ENCODE measurements at regions not wholly inside any gene's neighbourhood (a gene's known extent, or its start where the extent isn't known, plus 50 kb on each side); places are given as distances from the start of the nearest gene placed in this dataset.

DNA sequence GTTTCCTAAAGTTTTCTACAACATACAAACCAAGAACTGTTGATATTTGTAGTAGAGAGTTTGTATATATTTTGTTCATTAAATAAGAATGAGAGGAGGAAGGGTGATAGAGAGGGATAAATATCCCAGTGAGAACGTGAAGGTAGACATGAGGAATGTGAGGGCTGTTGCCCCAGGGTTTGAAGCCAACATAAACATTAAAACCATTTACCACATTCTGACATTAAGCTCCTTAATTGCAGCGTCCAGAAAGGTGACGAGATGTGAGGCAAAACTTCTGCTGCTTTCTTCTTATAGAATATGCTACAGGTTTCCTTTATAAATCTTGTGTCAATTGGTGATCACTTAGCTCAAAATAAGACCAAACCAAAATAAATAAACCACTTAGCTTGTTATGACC, 267.8 kb upstream of the CNTN4 start:
- no peaks in the 10 kb centered on the region for H3K27me3 ChIP-seq (replicated peaks; ENCODE audit: insufficient read depth, low read length)
- DNase-seq = no peak
- TF ChIP-seq CTCF (IDR thresholded peaks at IDR 0.05; ENCODE audit: low read length) (no peak), EZH2 (optimal IDR thresholded peaks at IDR 0.05; ENCODE audit: low read depth, low read length) (no peak), EZH2phosphoT487 (IDR thresholded peaks at IDR 0.05; ENCODE audit: low read length) (no peak)
- H3K9me2 ChIP-seq (replicated peaks; ENCODE audit: insufficient read depth, low read length) = no peaks in the 10 kb centered on the region
- H4K20me1 ChIP-seq (ENCODE audit: insufficient read depth, low read length) = no peaks in the 10 kb centered on the region
- H3K79me2 ChIP-seq (ENCODE audit: low read length) = no peaks in the 10 kb centered on the region
- no peak overlapping the region for H3K4me3 ChIP-seq (ENCODE audit: low read length)
- H2AFZ ChIP-seq (ENCODE audit: low read length) = no peak overlapping the region
- H3K4me2 ChIP-seq (ENCODE audit: low read depth, low read length) = no peak overlapping the region
- no peak overlapping the region for H3K9ac ChIP-seq (ENCODE audit: low read length)
- no peak overlapping the region for H3K27ac ChIP-seq (ENCODE audit: low read length)
- H3F3A ChIP-seq (ENCODE audit: insufficient read depth, low read length) = no peaks in the 10 kb centered on the region
- H3K36me3 ChIP-seq (replicated peaks; ENCODE audit: insufficient read depth, low read length) = no peaks in the 10 kb centered on the region
- H3K4me1 ChIP-seq (ENCODE audit: low read length) = no peaks in the 10 kb centered on the region
- no peaks in the 10 kb centered on the region for H3K9me3 ChIP-seq (replicated peaks; ENCODE audit: insufficient read depth, low read length)

GRCh38 chr3:1832395-1832794, 266.3 kb upstream of the CNTN4 start:
- no peak overlapping the region for H3K9ac ChIP-seq (ENCODE audit: low read length)

GRCh38 chr3:1843111-1843510, 255.6 kb upstream of the CNTN4 start:
- DNase-seq = no peak
- Histone ChIP-seq H3K4me2 (ENCODE audit: low read depth, low read length) (no peak overlapping the region), H3K9me3 (replicated peaks; ENCODE audit: insufficient read depth, low read length) (no peaks in the 10 kb centered on the region), H3K9me2 (replicated peaks; ENCODE audit: insufficient read depth, low read length) (no peaks in the 10 kb centered on the region), H3K9ac (ENCODE audit: low read length) (no peak overlapping the region), H2AFZ (ENCODE audit: low read length) (no peak overlapping the region), H3K4me3 (ENCODE audit: low read length) (no peak overlapping the region), H3K36me3 (replicated peaks; ENCODE audit: insufficient read depth, low read length) (no peaks in the 10 kb centered on the region), H3K27me3 (replicated peaks; ENCODE audit: insufficient read depth, low read length) (no peaks in the 10 kb centered on the region), H4K20me1 (ENCODE audit: insufficient read depth, low read length) (no peaks in the 10 kb centered on the region), H3K27ac (ENCODE audit: low read length) (no peak overlapping the region), H3K79me2 (ENCODE audit: low read length) (no peaks in the 10 kb centered on the region), H3F3A (ENCODE audit: insufficient read depth, low read length) (no peaks in the 10 kb centered on the region), H3K4me1 (ENCODE audit: low read length) (no peaks in the 10 kb centered on the region)
- TF ChIP-seq EZH2 (optimal IDR thresholded peaks at IDR 0.05; ENCODE audit: low read depth, low read length) (no peak), CTCF (IDR thresholded peaks at IDR 0.05; ENCODE audit: low read length) (no peak), EZH2phosphoT487 (IDR thresholded peaks at IDR 0.05; ENCODE audit: low read length) (no peak)

More at GRCh38 chr3:1832395-1832794, 266.3 kb upstream of the CNTN4 start:
- DNase-seq = no peak
- Histone ChIP-seq H3K4me1 (ENCODE audit: low read length) (no peaks in the 10 kb centered on the region), H3K4me3 (ENCODE audit: low read length) (no peak overlapping the region), H3K27me3 (replicated peaks; ENCODE audit: insufficient read depth, low read length) (no peaks in the 10 kb centered on the region), H4K20me1 (ENCODE audit: insufficient read depth, low read length) (no peaks in the 10 kb centered on the region), H3K9me3 (replicated peaks; ENCODE audit: insufficient read depth, low read length) (no peaks in the 10 kb centered on the region), H3F3A (ENCODE audit: insufficient read depth, low read length) (no peaks in the 10 kb centered on the region), H3K27ac (ENCODE audit: low read length) (no peak overlapping the region), H2AFZ (ENCODE audit: low read length) (no peak overlapping the region), H3K4me2 (ENCODE audit: low read depth, low read length) (no peak overlapping the region), H3K79me2 (ENCODE audit: low read length) (no peaks in the 10 kb centered on the region), H3K9me2 (replicated peaks; ENCODE audit: insufficient read depth, low read length) (no peaks in the 10 kb centered on the region), H3K36me3 (replicated peaks; ENCODE audit: insufficient read depth, low read length) (no peaks in the 10 kb centered on the region)
- TF ChIP-seq EZH2phosphoT487 (IDR thresholded peaks at IDR 0.05; ENCODE audit: low read length) = no peak
- no peak for TF ChIP-seq EZH2 (optimal IDR thresholded peaks at IDR 0.05; ENCODE audit: low read depth, low read length)
- no peak for TF ChIP-seq CTCF (IDR thresholded peaks at IDR 0.05; ENCODE audit: low read length)
